IMR-90 (cell line): ENCODE measurements at regions not wholly inside any gene's neighbourhood (a gene's known extent, or its start where the extent isn't known, plus 50 kb on each side); places are given as distances from the start of the nearest gene placed in this dataset.
"Not testable (repeated sequence)": the region's sequence is repeated elsewhere in the genome, so short reads cannot be mapped to it uniquely, and the experiment has no call there.

ENCODE experiments used
- ATAC-seq: fragments of 200-7000 bp; cut with Tn5 transposase; 2 replicates; pipeline ENCODE4 v1.9.1; 2020; ENCODE audit warnings: low read depth, mild to moderate bottlenecking, moderate library complexity
- BruUV-seq: library from RNA; stranded (reverse); fragments of 400-500 nt; replicated peaks from 2 replicates; lab custom pipeline; 2021; lab: Mats Ljungman, UMichigan
- CTCF ChIA-PET: fragments of 300-600 bp; formaldehyde crosslinking; extraction: SDS; loops from one replicate; lab custom pipeline; 2021; ENCODE audit warnings: antibody characterized with exemption; lab: Yijun Ruan, JAX
- POLR2A ChIA-PET: fragments of 300-600 bp; sonication (Branson Sonifier 250); formaldehyde crosslinking; loops from one replicate; lab custom pipeline; 2022; ENCODE audit warnings: antibody characterized with exemption; ENCODE audit not compliant: unreplicated experiment; lab: Charles Lee
- DNase-seq: peaks from one replicate; pipeline ENCODE4 v3.0.0; 2013
- H2AFZ ChIP-seq: replicated peaks from 2 replicates; pipeline ENCODE3; 2013; ENCODE audit warnings: low read length, mild to moderate bottlenecking; ENCODE audit not compliant: poor library complexity
- H2AK5ac ChIP-seq: 2 replicates; pipeline ENCODE4 v1.6.1; 2013; ENCODE audit warnings: low read depth, low read length, inconsistent platforms
- H2AK9ac ChIP-seq: replicated peaks from 2 replicates; pipeline ENCODE3; 2013; ENCODE audit warnings: mild to moderate bottlenecking, low read depth, low read length, moderate library complexity; ENCODE audit not compliant: poor library complexity
- H2BK120ac ChIP-seq: 2 replicates; pipeline ENCODE4 v1.6.1; 2013; ENCODE audit warnings: low read depth, low read length, inconsistent platforms
- H2BK15ac ChIP-seq: 3 replicates; pipeline ENCODE4 v1.6.1; 2013; ENCODE audit warnings: low read depth, low read length, inconsistent platforms
- H2BK20ac ChIP-seq: 2 replicates; pipeline ENCODE4 v1.6.1; 2013; ENCODE audit warnings: low read depth, mild to moderate bottlenecking, inconsistent platforms, low read length, moderate library complexity
- H2BK5ac ChIP-seq: 2 replicates; pipeline ENCODE4 v1.6.1; 2013; ENCODE audit warnings: mild to moderate bottlenecking, low read depth, low read length, inconsistent platforms; ENCODE audit not compliant: poor library complexity, severe bottlenecking
- H3K14ac ChIP-seq: replicated peaks from 2 replicates; pipeline ENCODE4 v1.6.1; 2013; ENCODE audit warnings: low read depth, low read length, inconsistent platforms
- H3K18ac ChIP-seq: 2 replicates; pipeline ENCODE4 v1.6.1; 2013; ENCODE audit warnings: low read depth, low read length, control low read depth
- H3K23ac ChIP-seq: 2 replicates; pipeline ENCODE4 v1.6.1; 2013; ENCODE audit warnings: low read depth, low read length, inconsistent platforms
- H3K27ac ChIP-seq: 2 replicates; pipeline ENCODE4 v1.5.1; 2013; ENCODE audit warnings: mild to moderate bottlenecking, control low read depth, low read length; ENCODE audit not compliant: insufficient read depth
- H3K27me3 ChIP-seq: 2 replicates; pipeline ENCODE4 v1.6.1; 2013; ENCODE audit warnings: low read length; ENCODE audit not compliant: control insufficient read depth, insufficient read depth
- H3K36me3 ChIP-seq: 2 replicates; pipeline ENCODE4 v1.6.1; 2013; ENCODE audit warnings: low read length, mixed read lengths; ENCODE audit not compliant: control insufficient read depth, insufficient read depth
- H3K4ac ChIP-seq: 2 replicates; pipeline ENCODE4 v1.6.1; 2013; ENCODE audit warnings: low read depth, low read length, inconsistent platforms
- H3K4me1 ChIP-seq: 2 replicates; pipeline ENCODE4 v1.6.1; 2013; ENCODE audit warnings: low read length, mixed read lengths; ENCODE audit not compliant: control insufficient read depth, insufficient read depth
- H3K4me2 ChIP-seq: 2 replicates; pipeline ENCODE4 v1.6.1; 2013; ENCODE audit warnings: low read depth, mild to moderate bottlenecking, control low read depth, low read length, moderate library complexity
- H3K4me3 ChIP-seq: 2 replicates; pipeline ENCODE4 v1.5.1; 2013; ENCODE audit warnings: low read depth, mild to moderate bottlenecking, control low read depth, low read length, moderate library complexity; ENCODE audit not compliant: insufficient read depth
- H3K56ac ChIP-seq: 2 replicates; pipeline ENCODE4 v1.6.1; 2013; ENCODE audit warnings: low read length, inconsistent platforms; ENCODE audit not compliant: insufficient read depth; ENCODE audit errors: extremely low read depth
- H3K79me1 ChIP-seq, 2 experiments: 2 replicates each; pipeline ENCODE4 v1.6.1; 2013; ENCODE audit warnings: low read length in 2 of 2, inconsistent platforms in 1 of 2, low read depth in 1 of 2
- H3K9ac ChIP-seq: 2 replicates; pipeline ENCODE4 v1.6.1; 2013; ENCODE audit warnings: low read depth, low read length, control low read depth
- H3K9me1 ChIP-seq: 2 replicates; pipeline ENCODE4 v1.6.1; 2013; ENCODE audit warnings: low read length, inconsistent platforms; ENCODE audit not compliant: insufficient read depth
- H3K9me3 ChIP-seq: 2 replicates; pipeline ENCODE4 v1.6.1; 2013; ENCODE audit warnings: low read length; ENCODE audit not compliant: control insufficient read depth, insufficient read depth
- H4K20me1 ChIP-seq: 2 replicates; pipeline ENCODE4 v1.6.1; 2013; ENCODE audit warnings: low read length, inconsistent platforms; ENCODE audit not compliant: insufficient read depth
- H4K5ac ChIP-seq: 2 replicates; pipeline ENCODE4 v1.6.1; 2013; ENCODE audit warnings: mild to moderate bottlenecking, low read depth, low read length, control low read depth
- H4K8ac ChIP-seq, 2 experiments: 2 replicates each; pipeline ENCODE4 v1.6.1; 2013; ENCODE audit warnings: low read depth in 2 of 2, low read length in 2 of 2, control low read depth in 1 of 2, inconsistent platforms in 1 of 2
- H4K91ac ChIP-seq: 2 replicates; pipeline ENCODE4 v1.6.1; 2013; ENCODE audit warnings: low read depth, low read length, inconsistent platforms; ENCODE audit not compliant: insufficient read depth
- WGBS, 2 experiments: methylation state at CpG; one replicate each; pipeline versions ENCODE4 v1.1.5 to v1.1.7; 2013; ENCODE audit warnings: missing lambda C conversion rate in 2 of 2; ENCODE audit not compliant: insufficient read length in 1 of 2; ENCODE audit errors: extremely low coverage in 2 of 2; 5-methylcytosine and 5-hydroxymethylcytosine counted together
- dilution Hi-C: fragments of 300-500 bp; cut with HindIII; formaldehyde crosslinking; loops from one replicate; pipeline ENCODE4 v1.14.3; 2018; ENCODE audit warnings: low sequenced_read_pairs; ENCODE audit not compliant: unreplicated experiment
- in situ Hi-C: fragments of 300-500 bp; cut with MboI; formaldehyde crosslinking; loops from 3 replicates; pipeline ENCODE4 v1.14.3; 2019; ENCODE audit warnings: low sequenced_read_pairs, inconsistent platforms, mixed read lengths
- intact Hi-C: fragments of 100-400 bp; cut with micrococcal nuclease; formaldehyde crosslinking; loops from 2 replicates; pipeline ENCODE4 v1.10.0; 2022

GRCh38 chr1:242673165-242673564, 148.7 kb upstream of the PLD5 start:
- H2BK120ac ChIP-seq, H4K5ac ChIP-seq, H2AFZ ChIP-seq, H3K27ac ChIP-seq, ATAC-seq, H3K4ac ChIP-seq, H3K79me1 ChIP-seq, H3K56ac ChIP-seq, CTCF ChIA-PET, dilution Hi-C loops, DNase-seq, H4K20me1 ChIP-seq, H3K4me3 ChIP-seq, H2BK5ac ChIP-seq, H3K18ac ChIP-seq, H3K27me3 ChIP-seq, H3K23ac ChIP-seq, H2AK5ac ChIP-seq, H3K4me2 ChIP-seq, H2BK15ac ChIP-seq, in situ Hi-C loops, H3K36me3 ChIP-seq, H3K9me3 ChIP-seq, H3K9me1 ChIP-seq, H2AK9ac ChIP-seq, POLR2A ChIA-PET, H4K8ac ChIP-seq, intact Hi-C loops, H3K4me1 ChIP-seq, H3K14ac ChIP-seq, H3K9ac ChIP-seq, H2BK20ac ChIP-seq, BruUV-seq, H4K91ac ChIP-seq: not testable (repeated sequence)
- WGBS, 2 experiments: 47% methylated on average over 3 of the region's 4 CpGs; no CpG with 5 or more reads in 1 of the 2 experiments
